GM12878 (cell line): ENCODE measurements at regions not wholly inside any gene's neighbourhood (a gene's known extent, or its start where the extent isn't known, plus 50 kb on each side); places are given as distances from the start of the nearest gene placed in this dataset.

Experiments
- EZH2 ChIP-seq: IDR thresholded peaks from 2 replicates; pipeline ENCODE4 v1.6.1; 2012; ENCODE audit warnings: low read depth, mild to moderate bottlenecking, control low read depth, inconsistent platforms, low read length, borderline replicate concordance; ENCODE audit not compliant: control insufficient read depth
- WRNIP1 ChIP-seq: IDR thresholded peaks from 2 replicates; pipeline ENCODE4 v1.6.1; 2011; ENCODE audit warnings: low read depth, low read length, improper control_type of control experiment, borderline replicate concordance
- ZNF384 ChIP-seq: IDR thresholded peaks from 2 replicates; pipeline ENCODE4 v1.6.1; 2012; ENCODE audit warnings: low read depth, mild to moderate bottlenecking, low read length, improper control_type of control experiment, borderline replicate concordance
- TF ChIP-seq, protein P1 (sequence below): IDR thresholded peaks from 2 replicates; pipeline ENCODE4 v1.6.1; 2011; ENCODE audit warnings: low read depth, mild to moderate bottlenecking, low read length, moderate library complexity, borderline replicate concordance; ENCODE audit errors: extremely low read depth
- TF ChIP-seq, protein P2 (sequence below): fragments of 450-650 bp; IDR thresholded peaks from 2 replicates; pipeline ENCODE4 v1.6.1; 2014; ENCODE audit warnings: mild to moderate bottlenecking
- TF ChIP-seq, protein P3 (sequence below), 3 experiments: IDR thresholded peaks in 2 of 3; conservative IDR thresholded peaks in 1 of 3; 2 replicates each; pipeline ENCODE4 v1.5.1; 2011; ENCODE audit warnings: low read depth in 3 of 3, low read length in 3 of 3, mild to moderate bottlenecking in 3 of 3, control low read depth in 2 of 3, moderate library complexity in 2 of 3, inconsistent platforms in 1 of 3, mixed read lengths in 1 of 3; ENCODE audit not compliant: control insufficient read depth in 2 of 3, insufficient read depth in 1 of 3; ENCODE audit errors: extremely low read depth in 1 of 3
- TF ChIP-seq, protein P4 (sequence below): IDR thresholded peaks from 2 replicates; pipeline ENCODE4 v1.6.1; 2012; ENCODE audit warnings: low read length, inconsistent platforms

DNA sequence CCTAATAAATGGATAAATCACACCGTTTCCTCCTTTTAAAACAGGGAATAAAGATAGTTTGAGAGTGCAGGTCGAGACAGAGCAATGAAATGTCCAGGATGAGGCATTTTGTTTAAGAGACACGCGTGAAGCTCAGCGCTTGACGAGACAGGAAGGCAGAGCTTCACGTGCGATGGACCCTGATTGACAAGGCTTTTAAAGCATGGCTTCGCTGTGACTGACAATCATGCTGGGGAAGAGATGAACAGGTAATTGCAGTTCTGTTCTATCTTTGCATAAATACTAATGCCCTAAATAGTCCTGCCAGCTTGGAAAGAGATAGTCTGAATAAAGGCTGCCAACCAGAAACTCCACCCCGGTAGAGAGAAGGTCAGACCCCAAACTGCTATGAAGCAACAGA is 442.3 kb upstream of the PFKP start:
- TF ChIP-seq EZH2 (no peak), WRNIP1 (no peak), ZNF384 (no peak)
- TF ChIP-seq, protein P1, sequence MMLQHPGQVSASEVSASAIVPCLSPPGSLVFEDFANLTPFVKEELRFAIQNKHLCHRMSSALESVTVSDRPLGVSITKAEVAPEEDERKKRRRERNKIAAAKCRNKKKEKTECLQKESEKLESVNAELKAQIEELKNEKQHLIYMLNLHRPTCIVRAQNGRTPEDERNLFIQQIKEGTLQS = no peak
- TF ChIP-seq, protein P2, sequence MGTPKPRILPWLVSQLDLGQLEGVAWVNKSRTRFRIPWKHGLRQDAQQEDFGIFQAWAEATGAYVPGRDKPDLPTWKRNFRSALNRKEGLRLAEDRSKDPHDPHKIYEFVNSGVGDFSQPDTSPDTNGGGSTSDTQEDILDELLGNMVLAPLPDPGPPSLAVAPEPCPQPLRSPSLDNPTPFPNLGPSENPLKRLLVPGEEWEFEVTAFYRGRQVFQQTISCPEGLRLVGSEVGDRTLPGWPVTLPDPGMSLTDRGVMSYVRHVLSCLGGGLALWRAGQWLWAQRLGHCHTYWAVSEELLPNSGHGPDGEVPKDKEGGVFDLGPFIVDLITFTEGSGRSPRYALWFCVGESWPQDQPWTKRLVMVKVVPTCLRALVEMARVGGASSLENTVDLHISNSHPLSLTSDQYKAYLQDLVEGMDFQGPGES = no peak
- TF ChIP-seq, protein P3, sequence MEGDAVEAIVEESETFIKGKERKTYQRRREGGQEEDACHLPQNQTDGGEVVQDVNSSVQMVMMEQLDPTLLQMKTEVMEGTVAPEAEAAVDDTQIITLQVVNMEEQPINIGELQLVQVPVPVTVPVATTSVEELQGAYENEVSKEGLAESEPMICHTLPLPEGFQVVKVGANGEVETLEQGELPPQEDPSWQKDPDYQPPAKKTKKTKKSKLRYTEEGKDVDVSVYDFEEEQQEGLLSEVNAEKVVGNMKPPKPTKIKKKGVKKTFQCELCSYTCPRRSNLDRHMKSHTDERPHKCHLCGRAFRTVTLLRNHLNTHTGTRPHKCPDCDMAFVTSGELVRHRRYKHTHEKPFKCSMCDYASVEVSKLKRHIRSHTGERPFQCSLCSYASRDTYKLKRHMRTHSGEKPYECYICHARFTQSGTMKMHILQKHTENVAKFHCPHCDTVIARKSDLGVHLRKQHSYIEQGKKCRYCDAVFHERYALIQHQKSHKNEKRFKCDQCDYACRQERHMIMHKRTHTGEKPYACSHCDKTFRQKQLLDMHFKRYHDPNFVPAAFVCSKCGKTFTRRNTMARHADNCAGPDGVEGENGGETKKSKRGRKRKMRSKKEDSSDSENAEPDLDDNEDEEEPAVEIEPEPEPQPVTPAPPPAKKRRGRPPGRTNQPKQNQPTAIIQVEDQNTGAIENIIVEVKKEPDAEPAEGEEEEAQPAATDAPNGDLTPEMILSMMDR (IDR thresholded peaks at IDR 0.05 in 2 of 3, conservative IDR thresholded peaks at IDR 0.05 in 1 of 3; ENCODE audit: control insufficient read depth in 2 of 3, extremely low read depth in 1 of 3, insufficient read depth in 1 of 3, low read depth in 3 of 3, low read length in 3 of 3) = no peak
- TF ChIP-seq, protein P4, sequence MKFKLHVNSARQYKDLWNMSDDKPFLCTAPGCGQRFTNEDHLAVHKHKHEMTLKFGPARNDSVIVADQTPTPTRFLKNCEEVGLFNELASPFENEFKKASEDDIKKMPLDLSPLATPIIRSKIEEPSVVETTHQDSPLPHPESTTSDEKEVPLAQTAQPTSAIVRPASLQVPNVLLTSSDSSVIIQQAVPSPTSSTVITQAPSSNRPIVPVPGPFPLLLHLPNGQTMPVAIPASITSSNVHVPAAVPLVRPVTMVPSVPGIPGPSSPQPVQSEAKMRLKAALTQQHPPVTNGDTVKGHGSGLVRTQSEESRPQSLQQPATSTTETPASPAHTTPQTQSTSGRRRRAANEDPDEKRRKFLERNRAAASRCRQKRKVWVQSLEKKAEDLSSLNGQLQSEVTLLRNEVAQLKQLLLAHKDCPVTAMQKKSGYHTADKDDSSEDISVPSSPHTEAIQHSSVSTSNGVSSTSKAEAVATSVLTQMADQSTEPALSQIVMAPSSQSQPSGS = no peak
